WERI-Rb-1 (cell line): ENCODE measurements at regions not wholly inside any gene's neighbourhood (a gene's known extent, or its start where the extent isn't known, plus 50 kb on each side); places are given as distances from the start of the nearest gene placed in this dataset.

Experiments used
- DNase-seq: peaks from one replicate; pipeline ENCODE4 v3.0.0-alpha.2; 2020
- H3K27ac ChIP-seq: fragments of 250-450 bp; sonication (Bioruptor Pico); 2 replicates; pipeline ENCODE4 v1.5.1; 2020; ENCODE audit warnings: mild to moderate bottlenecking, moderate library complexity
- H3K27me3 ChIP-seq: fragments of 250-450 bp; sonication (Bioruptor Pico); 2 replicates; pipeline ENCODE4 v1.5.1; 2021; ENCODE audit warnings: mild to moderate bottlenecking, low read depth, moderate library complexity; ENCODE audit not compliant: insufficient read depth, severe bottlenecking
- H3K36me3 ChIP-seq: fragments of 250-450 bp; sonication (Bioruptor Pico); 2 replicates; pipeline ENCODE4 v1.5.1; 2020; ENCODE audit warnings: mild to moderate bottlenecking, moderate library complexity
- H3K4me3 ChIP-seq: 2 replicates; pipeline ENCODE4 v1.5.1; 2011; ENCODE audit warnings: low read depth, mild to moderate bottlenecking, control low read depth, low read length
- H3K9me3 ChIP-seq: fragments of 250-450 bp; sonication (Bioruptor Pico); 2 replicates; pipeline ENCODE4 v1.5.1; 2021; ENCODE audit warnings: mild to moderate bottlenecking, moderate library complexity; ENCODE audit not compliant: severe bottlenecking
- CTCF ChIP-seq: IDR thresholded peaks from 2 replicates; pipeline ENCODE4 v1.5.1; 2011; ENCODE audit warnings: low read depth, mild to moderate bottlenecking, control low read depth, inconsistent platforms, low read length

GRCh38 chr2:7915302-7916091, 766.4 kb upstream of the ID2 start:
- Histone ChIP-seq H3K9me3 (no peaks in the 10 kb centered on the region), H3K4me3 (no peak overlapping the region), H3K36me3 (no peaks in the 10 kb centered on the region), H3K27me3 (no peaks in the 10 kb centered on the region), H3K27ac (no peak overlapping the region)
- DNase-seq: no peak
- TF ChIP-seq CTCF: no peak

DNA sequence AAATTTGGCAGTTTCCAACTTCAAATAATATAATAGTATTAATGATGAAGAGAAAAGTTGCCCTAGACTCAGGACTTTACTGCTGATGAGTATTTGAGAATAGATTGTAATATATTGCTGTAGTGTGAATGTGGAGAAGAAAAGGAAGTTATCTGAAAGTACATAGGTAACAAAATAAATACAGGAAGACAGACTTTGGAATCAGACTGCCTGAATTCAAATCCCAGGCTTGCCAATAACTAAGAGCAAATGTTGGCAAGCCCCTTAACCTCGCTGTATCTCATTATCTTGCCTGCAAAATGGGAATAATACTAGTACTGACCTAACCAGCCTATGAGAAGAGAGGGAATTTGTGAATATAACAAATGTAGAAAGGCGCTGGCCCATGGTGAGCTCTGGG, 765.2 kb upstream of the ID2 start:
- Histone ChIP-seq H3K27ac (no peak overlapping the region), H3K4me3 (no peak overlapping the region), H3K9me3 (no peaks in the 10 kb centered on the region), H3K27me3 (no peaks in the 10 kb centered on the region), H3K36me3 (no peaks in the 10 kb centered on the region)
- no peak for TF ChIP-seq CTCF
- DNase-seq: no peak

- H3K27ac ChIP-seq: no peak overlapping the region
- no peaks in the 10 kb centered on the region for H3K27me3 ChIP-seq
- H3K9me3 ChIP-seq: peaks cover 3% of the 10 kb centered on the region
- no peak overlapping the region for H3K4me3 ChIP-seq
- peak; percentile 22 for DNase-seq
- no peak for TF ChIP-seq CTCF
- H3K36me3 ChIP-seq: no peaks in the 10 kb centered on the region
These were observed 762.3 kb upstream of the ID2 start for GRCh38 chr2:7919510-7919909.

- no peak for DNase-seq
- H3K36me3 ChIP-seq: no peaks in the 10 kb centered on the region
- no peaks in the 10 kb centered on the region for H3K27me3 ChIP-seq
- no peak overlapping the region for H3K27ac ChIP-seq
- no peak overlapping the region for H3K4me3 ChIP-seq
- peaks cover 3% of the 10 kb centered on the region for H3K9me3 ChIP-seq
- no peak for TF ChIP-seq CTCF
These were observed 757.7 kb upstream of the ID2 start for GRCh38 chr2:7924023-7924762.

DNA sequence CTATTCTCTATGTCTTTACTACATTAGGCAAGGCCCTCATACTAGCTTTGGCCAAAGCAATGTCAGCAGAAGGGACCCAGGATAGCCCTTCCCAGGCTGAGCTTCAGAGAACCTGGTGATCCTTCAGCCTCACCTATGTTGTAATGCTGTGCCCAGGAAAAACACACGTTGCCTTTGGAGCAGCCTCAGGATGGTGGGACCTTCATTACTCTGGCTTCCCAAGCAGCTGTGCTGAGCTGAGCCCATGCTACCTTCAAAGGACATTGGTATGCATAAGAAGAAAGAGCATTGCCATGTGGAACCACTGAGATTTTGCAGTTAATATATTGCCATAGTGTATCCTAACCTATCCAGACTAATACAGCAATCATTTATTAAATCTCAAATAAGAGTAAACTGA, 756.4 kb upstream of the ID2 start:
- Histone ChIP-seq H3K27me3 (no peaks in the 10 kb centered on the region), H3K4me3 (no peak overlapping the region), H3K9me3 (peaks cover 3% of the 10 kb centered on the region), H3K27ac (no peak overlapping the region), H3K36me3 (no peaks in the 10 kb centered on the region)
- DNase-seq: no peak
- no peak for TF ChIP-seq CTCF
